Endothelial cell of umbilical vein (primary cell): ENCODE measurements at regions not wholly inside any gene's neighbourhood (a gene's known extent, or its start where the extent isn't known, plus 50 kb on each side); places are given as distances from the start of the nearest gene placed in this dataset.

Source experiments
- BruUV-seq: library from RNA; stranded (reverse); fragments of 400-500 nt; replicated peaks from 2 replicates; lab custom pipeline; 2021; lab: Mats Ljungman, UMichigan
- CTCF ChIA-PET: fragments of 300-600, 350-600 bp; sonication (Branson Sonifier 250); formaldehyde crosslinking; loops from one replicate; lab custom pipeline; 2021; ENCODE audit warnings: antibody characterized with exemption, inconsistent platforms; lab: Charles Lee
- POLR2A ChIA-PET: fragments of 300-600, 350-600 bp; sonication (Branson Sonifier 250); formaldehyde crosslinking; loops from one replicate; lab custom pipeline; 2021; ENCODE audit warnings: antibody characterized with exemption, inconsistent platforms; lab: Charles Lee
- DNase-seq: peaks from one replicate; pipeline ENCODE4 v3.0.0-alpha.2; 2011; ENCODE audit warnings: low read depth, low spot score
- FAIRE-seq: peaks from 2 replicates; lab custom pipeline; 2011; peaks lifted over from hg19 to GRCh38; lab: Jason Lieb, UNC
- H2AFZ ChIP-seq: 2 replicates; pipeline ENCODE4 v1.6.0; 2012; ENCODE audit warnings: low read depth, low read length, control low read depth, inconsistent platforms
- H3K27ac ChIP-seq: 2 replicates; pipeline ENCODE4 v1.5.1; 2011; ENCODE audit warnings: low read depth, mild to moderate bottlenecking, control low read depth, low read length, moderate library complexity; ENCODE audit not compliant: insufficient read depth
- H3K27me3 ChIP-seq, 2 experiments: 2 replicates each; pipeline versions ENCODE4 v1.6.0 to v1.6.1; 2011; ENCODE audit warnings: low read length in 2 of 2, mixed read lengths in 1 of 2; ENCODE audit not compliant: control insufficient read depth in 2 of 2, insufficient read depth in 2 of 2
- H3K36me3 ChIP-seq, 2 experiments: 2 replicates in 1 of 2; 3 replicates in 1 of 2; pipeline ENCODE4 v1.5.1; 2011; ENCODE audit warnings: low read length in 2 of 2, mild to moderate bottlenecking in 1 of 2, moderate library complexity in 1 of 2; ENCODE audit not compliant: control insufficient read depth in 2 of 2, insufficient read depth in 2 of 2; ENCODE audit errors: extremely low read depth in 1 of 2
- H3K4me1 ChIP-seq: 3 replicates; pipeline ENCODE4 v1.5.1; 2011; ENCODE audit warnings: mild to moderate bottlenecking, low read length; ENCODE audit not compliant: control insufficient read depth, insufficient read depth; ENCODE audit errors: extremely low read depth
- H3K4me2 ChIP-seq: 2 replicates; pipeline ENCODE4 v1.6.1; 2011; ENCODE audit warnings: low read length, control low read depth, mixed read lengths; ENCODE audit not compliant: insufficient read depth
- H3K4me3 ChIP-seq, 3 experiments: fragments of 200-600 bp in 1 of 3; sonication (generic), shearing (Covaris generic) in 1 of 3; replicated peaks in 1 of 3; 2 replicates each; pipeline ENCODE4 v1.5.1; 2011 to 2016; ENCODE audit warnings: control low read depth in 3 of 3, low read length in 3 of 3, mild to moderate bottlenecking in 2 of 3, inconsistent platforms in 1 of 3, low read depth in 1 of 3, moderate library complexity in 1 of 3; ENCODE audit not compliant: insufficient read depth in 1 of 3
- H3K79me2 ChIP-seq: 2 replicates; pipeline ENCODE4 v1.6.0; 2012; ENCODE audit warnings: low read length, inconsistent platforms; ENCODE audit not compliant: control insufficient read depth, insufficient read depth
- H3K9ac ChIP-seq: replicated peaks from 2 replicates; pipeline ENCODE3; 2011; ENCODE audit warnings: low read length, control low read depth; ENCODE audit not compliant: insufficient read depth; ENCODE audit errors: extremely low read depth
- H3K9me1 ChIP-seq: replicated peaks from 3 replicates; pipeline ENCODE4 v1.6.0; 2011; ENCODE audit warnings: mild to moderate bottlenecking, low read length; ENCODE audit not compliant: control insufficient read depth, insufficient read depth; ENCODE audit errors: extremely low read depth
- H3K9me3 ChIP-seq: replicated peaks from 2 replicates; pipeline ENCODE4 v1.5.1; 2012; ENCODE audit warnings: low read length, inconsistent platforms; ENCODE audit not compliant: control insufficient read depth, insufficient read depth
- H4K20me1 ChIP-seq: replicated peaks from 2 replicates; pipeline ENCODE3; 2011; ENCODE audit warnings: mild to moderate bottlenecking, low read length; ENCODE audit not compliant: control insufficient read depth, insufficient read depth; ENCODE audit errors: extremely low read depth
- CTCF ChIP-seq, 2 donors: IDR thresholded peaks; 1 replicate in 1 of 2; 2 replicates in 1 of 2; pipeline ENCODE4 v1.5.1; 2011; ENCODE audit warnings: low read length in 2 of 2, mild to moderate bottlenecking in 2 of 2, moderate library complexity in 2 of 2, control low read depth in 1 of 2, inconsistent platforms in 1 of 2, low read depth in 1 of 2; ENCODE audit not compliant: insufficient read depth in 1 of 2; ENCODE audit errors: extremely low read depth in 1 of 2
- EZH2 ChIP-seq: IDR thresholded peaks from 2 replicates; pipeline ENCODE4 v1.6.1; 2012; ENCODE audit warnings: borderline replicate concordance, low read depth, mild to moderate bottlenecking, moderate library complexity, low read length, inconsistent platforms; ENCODE audit not compliant: severe bottlenecking
- FOS ChIP-seq: IDR thresholded peaks from 2 replicates; pipeline ENCODE4 v1.6.1; 2011; ENCODE audit warnings: mild to moderate bottlenecking, low read length, moderate library complexity, borderline replicate concordance; ENCODE audit not compliant: insufficient read depth
- GATA2 ChIP-seq: IDR thresholded peaks from 2 replicates; pipeline ENCODE4 v1.7.0; 2011; ENCODE audit warnings: low read depth, mild to moderate bottlenecking, moderate library complexity, mixed read lengths, low read length; ENCODE audit not compliant: insufficient read length, insufficient read depth
- JUN ChIP-seq: IDR thresholded peaks from 2 replicates; pipeline ENCODE4 v1.6.1; 2011; ENCODE audit warnings: borderline replicate concordance, low read depth; ENCODE audit not compliant: insufficient read length, insufficient read depth
- MAX ChIP-seq: IDR thresholded peaks from 2 replicates; pipeline ENCODE4 v1.6.1; 2011; ENCODE audit not compliant: insufficient read depth, insufficient read length
- MYC ChIP-seq: IDR thresholded peaks from one replicate; pipeline ENCODE4 v1.6.1; 2011; ENCODE audit warnings: mild to moderate bottlenecking, low read depth, low read length
- POLR2A ChIP-seq: IDR thresholded peaks from 2 replicates; pipeline ENCODE4 v1.6.1; 2012; ENCODE audit warnings: low read depth, mild to moderate bottlenecking, control low read depth, low read length
- POLR2AphosphoS5 ChIP-seq: IDR thresholded peaks from 2 replicates; pipeline ENCODE4 v1.6.1; 2012; ENCODE audit warnings: low read depth, mild to moderate bottlenecking, control low read depth, low read length, moderate library complexity; ENCODE audit not compliant: insufficient read depth
- dilution Hi-C: fragments of 300-500 bp; cut with MboI; formaldehyde crosslinking; loops from one replicate; pipeline ENCODE4 v1.15.0; 2019; ENCODE audit warnings: low sequenced_read_pairs; ENCODE audit not compliant: extremely low pct_ligation_motif_present
- intact Hi-C: fragments of 100-400 bp; cut with micrococcal nuclease; formaldehyde crosslinking; loops from one replicate; pipeline ENCODE4 v1.10.0; 2022

- POLR2A ChIA-PET, result no interaction called here
- Histone ChIP-seq H4K20me1 (no peaks in the 10 kb centered on the region), H3K4me3 (no peak overlapping the region), H2AFZ (no peak overlapping the region), H3K4me2 (no peak overlapping the region), H3K79me2 (no peaks in the 10 kb centered on the region), H3K27ac (no peak overlapping the region), H3K9me3 (no peaks in the 10 kb centered on the region), H3K27me3 (no peaks in the 10 kb centered on the region), H3K4me1 (no peaks in the 10 kb centered on the region), H3K36me3 (no peaks in the 10 kb centered on the region), H3K9me1 (no peaks in the 10 kb centered on the region), H3K9ac (no peak overlapping the region)
- TF ChIP-seq POLR2A (no peak), CTCF (IDR thresholded peaks at IDR 0.05; ENCODE audit: extremely low read depth in 1 of 2, insufficient read depth in 1 of 2, low read depth in 1 of 2, low read length in 2 of 2) (no peak), EZH2 (no peak), FOS (no peak), JUN (no peak), POLR2AphosphoS5 (no peak), MYC (no peak), MAX (no peak), GATA2 (no peak)
- DNase-seq, result no peak
- intact Hi-C loops, result no loop called here
- dilution Hi-C loops, result no loop called here
- CTCF ChIA-PET, result no interaction called here
- no peak for FAIRE-seq
- no TSS peak for BruUV-seq
Measured at GRCh38 chr7:41351091-41351490, 351.8 kb downstream of the INHBA start.
